LNCAP (cell line): ENCODE measurements at regions not wholly inside any gene's neighbourhood (a gene's known extent, or its start where the extent isn't known, plus 50 kb on each side); places are given as distances from the start of the nearest gene placed in this dataset.

ENCODE experiments used
- TF ChIP-seq, protein P1 (sequence below): fragments of 450-650 bp; IDR thresholded peaks from 2 replicates; pipeline ENCODE4 v1.5.1; 2017; ENCODE audit warnings: mild to moderate bottlenecking

DNA sequence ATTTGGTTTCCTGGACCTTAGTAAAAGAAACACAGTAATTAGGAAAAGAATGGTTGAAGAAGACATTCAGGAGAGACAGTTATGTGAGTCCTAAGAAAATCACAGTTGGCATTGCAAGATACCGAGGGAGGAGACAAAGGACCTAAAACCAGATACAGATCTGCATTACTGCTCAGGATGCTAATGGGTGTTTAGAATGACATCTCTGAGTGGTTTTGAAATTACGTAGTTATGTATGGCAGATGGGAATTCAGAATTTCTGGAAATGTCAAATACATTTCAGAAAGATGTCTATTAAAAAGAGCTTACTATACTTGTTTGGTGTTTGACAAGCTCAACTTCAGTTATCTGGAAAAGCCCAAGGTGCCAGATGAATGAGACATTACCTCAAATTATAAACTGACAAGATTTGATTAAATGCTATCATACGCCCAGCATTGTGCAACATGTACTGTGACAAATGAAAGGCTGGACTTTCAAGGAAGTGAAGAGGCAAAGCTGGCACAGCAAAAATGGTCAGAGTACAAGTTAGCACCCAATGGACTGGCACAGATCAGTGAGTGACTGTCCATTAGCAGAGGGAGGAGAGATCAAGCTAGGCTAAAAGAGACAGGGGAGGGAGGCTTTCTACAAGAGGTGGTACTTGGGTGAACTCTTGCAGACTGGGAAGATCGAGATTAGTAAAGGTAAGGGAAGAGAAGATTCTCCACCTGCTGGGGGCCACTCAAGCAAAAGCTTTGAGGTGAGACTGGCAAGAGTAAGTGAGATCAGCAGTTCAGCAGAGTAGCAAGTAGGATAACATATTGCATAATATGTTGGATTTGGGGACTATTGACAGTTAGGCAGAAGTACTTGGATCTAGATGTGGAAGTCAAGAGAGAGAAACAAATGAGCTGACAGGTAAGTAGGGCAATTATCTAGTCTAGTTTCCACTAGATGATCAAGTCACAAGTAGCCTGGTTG, 168.9 kb downstream of the CYRIA start:
- TF ChIP-seq, protein P1, sequence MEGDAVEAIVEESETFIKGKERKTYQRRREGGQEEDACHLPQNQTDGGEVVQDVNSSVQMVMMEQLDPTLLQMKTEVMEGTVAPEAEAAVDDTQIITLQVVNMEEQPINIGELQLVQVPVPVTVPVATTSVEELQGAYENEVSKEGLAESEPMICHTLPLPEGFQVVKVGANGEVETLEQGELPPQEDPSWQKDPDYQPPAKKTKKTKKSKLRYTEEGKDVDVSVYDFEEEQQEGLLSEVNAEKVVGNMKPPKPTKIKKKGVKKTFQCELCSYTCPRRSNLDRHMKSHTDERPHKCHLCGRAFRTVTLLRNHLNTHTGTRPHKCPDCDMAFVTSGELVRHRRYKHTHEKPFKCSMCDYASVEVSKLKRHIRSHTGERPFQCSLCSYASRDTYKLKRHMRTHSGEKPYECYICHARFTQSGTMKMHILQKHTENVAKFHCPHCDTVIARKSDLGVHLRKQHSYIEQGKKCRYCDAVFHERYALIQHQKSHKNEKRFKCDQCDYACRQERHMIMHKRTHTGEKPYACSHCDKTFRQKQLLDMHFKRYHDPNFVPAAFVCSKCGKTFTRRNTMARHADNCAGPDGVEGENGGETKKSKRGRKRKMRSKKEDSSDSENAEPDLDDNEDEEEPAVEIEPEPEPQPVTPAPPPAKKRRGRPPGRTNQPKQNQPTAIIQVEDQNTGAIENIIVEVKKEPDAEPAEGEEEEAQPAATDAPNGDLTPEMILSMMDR: no peak

DNA sequence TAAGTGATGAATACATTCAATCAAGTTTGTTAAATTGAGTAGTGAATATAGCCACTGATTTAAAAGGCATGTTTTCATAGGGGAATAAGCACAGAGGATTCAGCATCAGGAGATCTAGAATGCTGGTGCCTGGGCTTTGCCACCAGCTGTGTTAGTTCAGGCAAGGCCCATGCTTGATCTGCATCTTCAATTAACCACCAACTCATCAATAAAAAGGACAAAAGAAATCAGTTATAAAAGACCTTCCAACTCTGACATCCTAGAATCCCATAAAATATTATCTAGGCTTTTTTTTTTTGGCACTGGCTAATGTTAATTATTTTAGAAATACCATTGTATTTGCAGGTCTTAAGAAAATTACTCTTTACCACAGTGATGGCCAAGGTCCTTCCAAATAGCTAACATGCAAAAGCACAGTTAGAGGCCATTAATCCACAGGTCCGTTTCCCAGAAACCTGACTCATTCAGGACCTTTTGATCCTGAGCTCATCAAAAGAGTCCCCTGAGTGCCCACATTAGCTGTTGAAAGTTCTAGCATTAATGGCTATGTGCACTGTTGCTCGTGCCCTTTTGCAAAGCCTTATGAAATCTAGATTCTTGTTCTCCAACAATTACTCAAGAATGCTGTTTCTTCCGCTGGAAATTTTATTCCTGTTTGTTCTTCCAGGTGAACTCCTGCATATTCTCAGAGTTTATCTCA, 170.0 kb downstream of the CYRIA start:
- TF ChIP-seq, protein P1: no peak

DNA sequence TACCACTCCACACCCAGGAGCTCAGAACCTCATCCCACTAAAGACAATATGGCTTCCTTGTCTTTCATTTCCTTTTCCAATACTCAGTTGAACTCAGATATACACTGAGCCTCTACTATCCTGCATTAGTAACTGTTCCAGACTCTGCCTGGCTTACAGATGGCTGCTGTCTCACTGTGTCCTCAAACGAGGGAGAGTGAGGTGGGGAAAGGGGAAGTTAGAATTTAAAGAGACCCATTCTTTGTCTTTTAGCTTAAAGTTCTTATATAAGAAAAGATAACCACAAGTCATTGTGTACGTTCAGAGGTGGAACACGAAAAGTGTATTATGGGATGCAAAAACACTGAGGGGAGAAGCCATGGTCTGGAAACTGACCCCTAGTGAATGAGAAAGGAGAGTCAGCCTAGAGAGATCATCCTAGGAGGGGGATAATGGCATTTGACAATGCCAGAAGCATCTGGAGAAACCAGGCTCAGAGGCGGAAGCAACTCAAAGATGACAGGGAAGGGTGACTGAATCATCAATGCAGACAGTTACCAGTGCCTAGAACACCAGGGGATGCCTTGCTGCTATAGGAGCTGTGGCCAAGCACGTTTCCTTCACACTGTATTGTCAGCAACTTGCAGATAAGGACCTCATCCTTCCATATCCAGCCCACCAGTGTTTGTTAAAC, 170.7 kb downstream of the CYRIA start:
- TF ChIP-seq, protein P1: no peak

DNA sequence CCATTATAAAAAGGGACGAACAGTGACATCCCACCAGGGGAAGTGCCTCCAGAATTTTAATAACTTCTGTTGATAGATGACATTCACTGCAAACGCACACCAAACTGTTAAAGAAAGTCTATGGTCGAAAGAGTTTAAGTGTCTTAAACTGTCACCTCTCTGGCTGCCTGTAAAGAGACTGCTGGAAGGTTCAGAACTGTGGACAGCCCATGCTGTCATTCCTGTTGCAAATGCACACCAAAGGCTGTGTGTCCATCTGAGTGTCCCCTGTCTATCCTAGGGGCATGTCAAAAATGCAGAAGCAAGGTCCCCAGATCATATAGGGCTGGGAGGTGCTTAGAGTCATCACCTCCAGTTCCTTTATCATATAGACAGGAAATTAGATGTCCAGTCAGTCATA, 171.8 kb downstream of the CYRIA start:
- TF ChIP-seq, protein P1: no peak

DNA sequence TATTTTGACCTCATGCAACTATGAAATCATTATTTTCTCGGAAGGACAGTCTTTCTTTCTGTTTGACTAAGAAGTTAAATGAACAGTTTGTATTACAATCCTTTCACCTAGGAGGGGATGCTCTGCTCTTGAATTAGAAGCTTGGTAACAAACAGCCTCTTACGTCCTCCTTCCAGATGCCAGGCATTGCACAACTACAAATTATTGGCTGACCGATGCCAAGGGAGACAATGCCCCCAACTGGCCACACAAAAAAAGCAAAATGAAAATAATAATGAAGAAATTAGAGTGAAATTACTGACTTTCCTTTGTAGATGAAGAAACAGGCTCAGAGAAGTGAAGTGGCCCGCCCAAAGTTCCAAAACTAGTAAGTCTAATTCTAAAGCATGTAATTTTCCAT, 177.9 kb downstream of the CYRIA start:
- TF ChIP-seq, protein P1: peak; percentile 51; the same call in 1 of the 2 replicates

DNA sequence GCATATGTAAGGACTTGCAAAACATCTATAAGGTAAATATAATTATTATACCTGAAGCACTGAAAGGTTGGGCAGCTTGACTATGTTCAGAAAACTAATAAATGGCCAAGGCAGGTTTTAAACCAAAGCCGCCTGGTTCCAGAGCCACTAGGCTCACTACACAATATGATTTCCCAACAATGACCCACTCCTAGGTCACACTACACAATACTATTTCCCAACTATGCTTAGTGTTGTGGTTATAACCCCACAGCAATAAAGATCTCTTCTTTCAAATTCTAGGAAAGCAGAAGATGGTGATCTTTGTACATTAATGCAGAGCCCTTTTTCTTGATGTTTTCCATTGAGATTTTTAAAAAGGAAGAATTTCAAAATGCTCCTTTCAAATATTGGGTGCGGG, 180.4 kb downstream of the CYRIA start:
- TF ChIP-seq, protein P1: no peak

DNA sequence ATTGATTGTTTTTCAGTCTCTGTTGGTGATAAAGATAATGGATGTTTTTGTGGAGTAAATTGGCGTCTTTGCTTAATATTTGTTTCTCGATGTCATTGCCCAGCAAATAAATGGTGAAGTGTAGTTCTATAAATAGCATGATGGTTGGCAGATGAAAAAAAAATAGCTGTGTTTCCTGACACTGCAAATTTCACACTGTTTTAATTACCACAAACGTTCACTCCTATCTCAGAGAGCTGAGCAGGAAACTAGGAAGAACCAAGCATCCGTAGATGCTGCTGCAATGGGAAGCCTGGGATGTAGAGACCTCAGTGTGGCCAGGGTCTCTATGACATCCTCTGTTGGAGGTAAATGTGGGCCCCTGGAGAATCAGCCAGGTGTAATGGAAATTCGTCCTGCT, 183.2 kb downstream of the CYRIA start:
- TF ChIP-seq, protein P1: no peak
